K562 (cell line): ENCODE measurements at regions not wholly inside any gene's neighbourhood (a gene's known extent, or its start where the extent isn't known, plus 50 kb on each side); places are given as distances from the start of the nearest gene placed in this dataset.

Experiments
- ARID1B ChIP-seq: fragments of 450-650 bp; IDR thresholded peaks from 2 replicates; pipeline ENCODE4 v1.6.1; 2016; ENCODE audit warnings: antibody characterized with exemption, mild to moderate bottlenecking, inconsistent platforms
- C11orf30 ChIP-seq: fragments of 450-650 bp; IDR thresholded peaks from 2 replicates; pipeline ENCODE4 v1.6.1; 2016; ENCODE audit warnings: low read depth, mild to moderate bottlenecking
- CREB1 ChIP-seq, 2 experiments: sonication (generic) in 1 of 2; formaldehyde crosslinking in 1 of 2; IDR thresholded peaks; 2 replicates each; pipeline versions ENCODE4 v1.6.1 to v1.8.0; 2012 to 2022; ENCODE audit warnings: inconsistent platforms in 1 of 2, mild to moderate bottlenecking in 1 of 2, missing genetic modification reagents in 1 of 2, moderate library complexity in 1 of 2
- CTCFL ChIP-seq: IDR thresholded peaks from 2 replicates; pipeline ENCODE4 v1.6.1; 2011; ENCODE audit warnings: borderline replicate concordance, low read depth, mild to moderate bottlenecking, moderate library complexity, low read length; ENCODE audit not compliant: insufficient read depth, poor library complexity, severe bottlenecking
- ELK1 ChIP-seq: sonication (generic); formaldehyde crosslinking; IDR thresholded peaks from 2 replicates; pipeline ENCODE4 v1.8.1; 2022; ENCODE audit warnings: missing genetic modification reagents
- FIP1L1 ChIP-seq: fragments of 200-400 bp; formaldehyde crosslinking; IDR thresholded peaks from 2 replicates; pipeline ENCODE4 v1.6.1; 2018; ENCODE audit warnings: mild to moderate bottlenecking, low read depth, low read length; ENCODE audit not compliant: poor library complexity, severe bottlenecking
- HBP1 ChIP-seq: fragments of 450-650 bp; formaldehyde crosslinking; IDR thresholded peaks from 2 replicates; pipeline ENCODE4 v1.4.0; 2022; ENCODE audit warnings: missing genetic modification characterization
- ILK ChIP-seq: fragments of 450-650 bp; IDR thresholded peaks from 2 replicates; pipeline ENCODE4 v1.6.1; 2016; ENCODE audit warnings: missing genetic modification characterization, low read depth, mild to moderate bottlenecking, missing compliant biosample characterization, moderate library complexity, borderline replicate concordance
- JUND ChIP-seq, 2 experiments: IDR thresholded peaks; 2 replicates in 1 of 2; 3 replicates in 1 of 2; pipeline ENCODE4 v1.6.1; 2011; ENCODE audit warnings: borderline replicate concordance in 2 of 2, low read depth in 2 of 2, low read length in 2 of 2, improper control_type of control experiment in 1 of 2, missing biosample characterization in 1 of 2, missing genetic modification characterization in 1 of 2, missing genetic modification reagents in 1 of 2
- MCM2 ChIP-seq: fragments of 450-650 bp; IDR thresholded peaks from 2 replicates; pipeline ENCODE4 v1.6.1; 2017; ENCODE audit warnings: low read depth, mild to moderate bottlenecking
- POLR2AphosphoS2 ChIP-seq: IDR thresholded peaks from 2 replicates; pipeline ENCODE4 v1.6.1; 2012; ENCODE audit warnings: low read length, improper control_type of control experiment
- RAD51 ChIP-seq: fragments of 450-650 bp; IDR thresholded peaks from 2 replicates; pipeline ENCODE4 v1.7.1; 2016; ENCODE audit warnings: low read depth, mild to moderate bottlenecking, borderline replicate concordance
- RBM17 ChIP-seq: fragments of 200-400 bp; formaldehyde crosslinking; IDR thresholded peaks from 2 replicates; pipeline ENCODE4 v1.6.1; 2017; ENCODE audit warnings: low read depth, mild to moderate bottlenecking, low read length, borderline replicate concordance
- SIRT6 ChIP-seq: IDR thresholded peaks from one replicate; pipeline ENCODE4 v1.6.1; 2012; ENCODE audit warnings: low read depth, mild to moderate bottlenecking, control low read depth, inconsistent platforms, low read length, moderate library complexity
- TAL1 ChIP-seq: fragments of 450-650 bp; IDR thresholded peaks from 2 replicates; pipeline ENCODE4 v1.6.1; 2016; ENCODE audit warnings: mild to moderate bottlenecking
- ZZZ3 ChIP-seq: fragments of 450-650 bp; IDR thresholded peaks from 2 replicates; pipeline ENCODE4 v1.6.1; 2016; ENCODE audit warnings: antibody characterized with exemption, mild to moderate bottlenecking, moderate library complexity

GRCh38 chr16:65833171-65833871 is 533.2 kb upstream of the CDH5 start (continued):
- no peak for TF ChIP-seq ELK1
- no peak for TF ChIP-seq ZZZ3
- no peak for TF ChIP-seq FIP1L1
- TF ChIP-seq RAD51: no peak
- TF ChIP-seq CTCFL: no peak
- TF ChIP-seq JUND (IDR thresholded peaks at IDR 0.05; ENCODE audit: borderline replicate concordance, low read depth, low read length): peak; percentile 17; the same call in 1 of the 2 replicates
- TF ChIP-seq JUND (tag; IDR thresholded peaks at IDR 0.05; ENCODE audit: borderline replicate concordance, low read depth, low read length): no peak
- no peak for TF ChIP-seq SIRT6
- peak; percentile 40 for TF ChIP-seq TAL1
- TF ChIP-seq C11orf30: peak; percentile 38; the same call in 1 of the 2 replicates
- TF ChIP-seq CREB1 (IDR thresholded peaks at IDR 0.05): no peak
- no peak for TF ChIP-seq CREB1 (CRISPR knock-in tag; IDR thresholded peaks at IDR 0.05)
- TF ChIP-seq HBP1: no peak
- no peak for TF ChIP-seq MCM2
- no peak for TF ChIP-seq ILK (tag)
- peak; percentile 69 for TF ChIP-seq ARID1B
- TF ChIP-seq RBM17: no peak
- no peak for TF ChIP-seq POLR2AphosphoS2
- TF ChIP-seq, all 486 proteins: peak for 8
